Skeletal muscle tissue (tissue), 3 donors: ENCODE measurements at regions not wholly inside any gene's neighbourhood (a gene's known extent, or its start where the extent isn't known, plus 50 kb on each side); places are given as distances from the start of the nearest gene placed in this dataset.

Experiments used
- H3K27ac ChIP-seq: one replicate; pipeline ENCODE4 v1.7.0; 2013; ENCODE audit warnings: mild to moderate bottlenecking, low read depth, low read length, inconsistent platforms
- H3K27me3 ChIP-seq, 3 donors: one replicate each; pipeline ENCODE4 v1.7.0; 2013; ENCODE audit warnings: low read length in 3 of 3; ENCODE audit not compliant: control insufficient read depth in 3 of 3, insufficient read depth in 3 of 3
- H3K36me3 ChIP-seq, 3 donors: one replicate each; pipeline ENCODE4 v1.7.0; 2013; ENCODE audit warnings: low read length in 3 of 3; ENCODE audit not compliant: control insufficient read depth in 3 of 3, insufficient read depth in 3 of 3
- H3K4me1 ChIP-seq, 3 donors: one replicate each; pipeline ENCODE4 v1.7.0; 2013; ENCODE audit warnings: low read length in 3 of 3, mild to moderate bottlenecking in 3 of 3; ENCODE audit not compliant: control insufficient read depth in 3 of 3, insufficient read depth in 3 of 3
- H3K4me3 ChIP-seq, 3 donors: one replicate each; pipeline ENCODE4 v1.7.0; 2013; ENCODE audit warnings: low read length in 3 of 3
- H3K9ac ChIP-seq, 3 donors: one replicate each; pipeline ENCODE4 v1.7.0; 2013; ENCODE audit warnings: low read length in 3 of 3, mild to moderate bottlenecking in 3 of 3, moderate library complexity in 2 of 3, low read depth in 1 of 3
- H3K9me3 ChIP-seq, 3 donors: one replicate each; pipeline ENCODE4 v1.7.0; 2013; ENCODE audit warnings: low read length in 3 of 3; ENCODE audit not compliant: control insufficient read depth in 3 of 3
- donor health status: Osteomylitis.

DNA sequence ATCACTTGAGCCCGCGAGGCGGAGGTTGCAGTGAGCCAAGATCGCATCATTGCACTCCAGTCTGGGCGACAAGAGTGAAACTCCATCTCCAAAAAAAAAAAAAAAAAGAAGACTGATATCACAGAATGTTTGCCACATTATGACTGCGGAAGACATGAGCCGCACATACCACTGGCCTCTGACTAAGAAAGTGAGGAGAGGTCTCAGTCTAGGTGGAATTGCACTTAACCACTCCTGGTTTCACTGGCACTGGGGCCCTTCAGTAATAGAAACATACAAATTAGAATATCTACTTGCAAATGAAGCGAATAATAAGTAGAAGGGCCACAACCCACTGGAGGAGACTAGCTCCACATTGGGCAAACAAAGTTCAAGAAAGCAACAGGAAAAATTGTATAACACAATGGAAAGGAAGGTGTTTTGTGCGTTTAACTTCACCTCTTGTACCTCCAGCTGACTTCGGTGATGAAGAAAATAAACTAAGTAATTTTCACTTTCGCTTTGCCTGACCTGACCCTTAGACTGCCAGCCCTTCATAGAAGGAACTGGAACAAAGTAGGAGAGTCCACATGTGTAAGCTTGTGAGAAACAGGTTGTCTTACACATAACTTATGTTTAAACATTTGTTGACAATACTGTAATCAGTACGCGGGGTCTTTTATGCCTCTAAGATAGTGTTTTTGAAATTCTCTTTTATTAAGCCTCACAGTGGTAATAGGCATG is 147.5 kb upstream of the TSHZ2 start:
- Histone ChIP-seq H3K9ac (no peak overlapping the region), H3K27ac (no peak overlapping the region), H3K9me3 (peaks cover 0 to 3% (median 0%) of the 10 kb centered on the region in 3 donors), H3K4me3 (no peak overlapping the region), H3K4me1 (no peaks in the 10 kb centered on the region), H3K27me3 (no peaks in the 10 kb centered on the region), H3K36me3 (no peaks in the 10 kb centered on the region)

DNA sequence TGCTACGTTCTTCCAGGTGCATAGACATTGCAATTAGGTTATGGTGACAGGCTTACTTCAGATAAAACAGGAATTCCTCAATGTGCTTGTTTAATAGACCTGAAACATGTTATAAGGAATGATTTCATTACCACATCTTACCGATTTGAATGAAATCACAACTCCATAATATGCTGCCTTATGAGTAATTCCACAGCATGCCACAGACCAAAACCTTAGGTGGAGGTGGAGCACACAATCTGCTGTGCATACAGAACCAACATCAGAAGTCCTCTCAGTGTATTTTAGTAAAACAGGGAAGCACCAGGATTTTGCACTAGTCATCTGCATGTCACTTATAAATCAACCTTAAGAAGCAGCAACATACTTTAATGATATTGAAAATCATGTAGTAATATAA is 148.9 kb upstream of the TSHZ2 start:
- no peak overlapping the region for H3K27ac ChIP-seq
- H3K9me3 ChIP-seq, result no peaks in the 10 kb centered on the region
- no peaks in the 10 kb centered on the region for H3K4me1 ChIP-seq
- no peak overlapping the region for H3K4me3 ChIP-seq
- H3K9ac ChIP-seq, result no peak overlapping the region
- H3K36me3 ChIP-seq, result no peaks in the 10 kb centered on the region
- no peaks in the 10 kb centered on the region for H3K27me3 ChIP-seq

DNA sequence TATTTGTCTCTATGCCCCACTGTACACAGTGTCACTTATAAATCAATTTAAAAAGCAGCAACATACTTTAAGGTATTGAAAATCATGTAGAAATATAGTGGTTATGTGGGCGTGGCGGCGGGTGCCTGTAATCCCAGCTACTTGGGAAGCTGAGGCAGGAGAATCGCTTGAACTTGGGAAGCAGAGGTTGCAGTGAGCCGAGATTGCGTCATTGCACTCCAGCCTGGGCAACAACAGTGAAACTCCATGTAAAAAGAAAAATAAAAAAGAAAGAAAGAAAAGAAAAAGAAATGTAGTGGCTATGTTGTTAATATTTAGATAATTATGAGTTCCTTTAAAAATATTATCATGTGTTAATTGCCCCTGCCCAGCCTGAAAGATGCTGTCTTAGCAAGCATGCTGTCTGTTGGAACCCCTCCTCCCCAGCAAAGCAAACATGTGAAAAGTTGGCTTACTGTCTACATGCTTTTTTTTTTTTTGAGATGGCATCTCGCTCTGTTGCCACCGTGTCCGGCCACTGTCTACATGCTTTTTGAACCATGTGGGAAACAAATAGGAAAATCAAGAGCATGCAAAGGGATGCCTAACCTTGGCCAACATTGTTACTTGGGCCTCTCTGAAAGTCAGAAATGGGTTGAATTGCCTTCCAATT is 151.4 kb upstream of the TSHZ2 start:
- Histone ChIP-seq H3K36me3 (no peaks in the 10 kb centered on the region), H3K9me3 (no peaks in the 10 kb centered on the region), H3K4me1 (no peaks in the 10 kb centered on the region), H3K27me3 (no peaks in the 10 kb centered on the region), H3K27ac (no peak overlapping the region), H3K9ac (no peak overlapping the region), H3K4me3 (no peak overlapping the region)

- Histone ChIP-seq H3K4me3 (no peak overlapping the region), H3K4me1 (no peaks in the 10 kb centered on the region), H3K27me3 (no peaks in the 10 kb centered on the region), H3K36me3 (no peaks in the 10 kb centered on the region), H3K9me3 (no peaks in the 10 kb centered on the region), H3K9ac (no peak overlapping the region), H3K27ac (no peak overlapping the region)
Measured at GRCh38 chr20:52818491-52818890, 153.7 kb upstream of the TSHZ2 start.

DNA sequence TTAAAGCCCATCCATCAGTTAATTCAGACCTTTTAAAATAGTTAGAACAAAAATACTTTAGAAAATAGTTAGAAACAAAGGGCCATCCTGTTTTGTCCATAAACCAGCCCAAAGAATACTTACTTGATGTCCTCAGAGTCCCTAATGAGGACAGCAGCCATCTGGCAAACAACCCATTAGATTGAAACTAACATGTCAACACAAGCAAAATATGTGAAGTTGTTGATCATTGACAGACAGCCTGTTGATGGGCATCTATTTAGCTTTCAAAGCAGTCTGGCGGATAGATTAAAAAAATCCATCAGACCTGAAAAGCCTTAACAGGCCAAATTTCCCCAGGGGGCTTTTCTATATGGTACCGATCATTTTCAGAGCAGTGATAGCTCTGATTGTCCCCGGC is 154.2 kb upstream of the TSHZ2 start:
- no peaks in the 10 kb centered on the region for H3K36me3 ChIP-seq
- H3K9me3 ChIP-seq, result no peaks in the 10 kb centered on the region

DNA sequence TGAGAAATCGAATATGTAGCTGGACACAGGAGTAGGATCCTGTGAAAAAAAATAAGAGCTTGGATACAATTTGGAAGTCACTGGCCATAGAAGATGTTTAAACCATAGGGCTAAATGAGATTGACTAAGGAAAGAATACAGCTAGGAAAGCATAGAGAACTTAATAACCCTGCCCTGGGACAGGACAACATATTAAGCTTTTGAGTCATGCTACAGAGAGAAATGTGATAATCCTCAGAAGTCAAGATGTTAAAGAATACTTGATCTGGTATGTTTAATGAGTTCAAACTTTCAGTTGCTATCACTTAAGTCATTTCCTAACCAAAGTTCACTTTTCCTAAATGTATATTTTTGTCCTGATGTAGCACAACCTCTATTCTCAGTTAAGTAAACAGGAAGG is 154.6 kb upstream of the TSHZ2 start:
- H3K27ac ChIP-seq, result no peak overlapping the region
- H3K9ac ChIP-seq, result no peak overlapping the region
- H3K4me1 ChIP-seq, result no peaks in the 10 kb centered on the region
- no peaks in the 10 kb centered on the region for H3K9me3 ChIP-seq
- no peaks in the 10 kb centered on the region for H3K27me3 ChIP-seq
- no peak overlapping the region for H3K4me3 ChIP-seq
- H3K36me3 ChIP-seq, result no peaks in the 10 kb centered on the region

More for the DNA sequence above, 154.2 kb upstream of the TSHZ2 start:
- H3K27me3 ChIP-seq, result no peaks in the 10 kb centered on the region
- H3K27ac ChIP-seq, result no peak overlapping the region
- H3K4me3 ChIP-seq, result no peak overlapping the region
- no peak overlapping the region for H3K9ac ChIP-seq
- no peaks in the 10 kb centered on the region for H3K4me1 ChIP-seq

DNA sequence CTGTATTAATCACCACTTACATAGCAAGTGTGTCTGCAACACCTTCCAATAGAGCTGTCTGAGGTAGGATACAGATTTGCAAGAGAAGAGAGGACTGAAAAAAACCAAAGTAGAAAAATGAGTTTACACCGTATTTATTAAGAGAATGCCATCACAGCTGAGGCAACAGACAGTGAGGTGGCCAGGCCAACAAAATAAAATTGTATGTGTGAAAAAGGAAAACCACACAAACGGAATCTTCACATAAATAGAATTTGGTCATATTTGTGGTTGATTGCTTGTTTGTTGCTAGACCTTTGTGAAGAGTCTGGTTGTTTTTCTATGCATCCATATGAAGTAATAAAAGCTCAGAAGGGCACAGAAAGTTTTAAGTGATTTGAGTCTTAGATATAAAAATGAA is 157.8 kb upstream of the TSHZ2 start:
- no peaks in the 10 kb centered on the region for H3K9me3 ChIP-seq
- H3K4me1 ChIP-seq, result no peaks in the 10 kb centered on the region
- H3K36me3 ChIP-seq, result no peaks in the 10 kb centered on the region
- H3K27ac ChIP-seq, result no peak overlapping the region
- no peaks in the 10 kb centered on the region for H3K27me3 ChIP-seq
- no peak overlapping the region for H3K9ac ChIP-seq
- H3K4me3 ChIP-seq, result no peak overlapping the region

GRCh38 chr20:52812231-52812847 is 159.8 kb upstream of the TSHZ2 start:
- Histone ChIP-seq H3K9me3 (no peaks in the 10 kb centered on the region), H3K36me3 (no peaks in the 10 kb centered on the region), H3K27me3 (no peaks in the 10 kb centered on the region), H3K9ac (no peak overlapping the region), H3K27ac (no peak overlapping the region), H3K4me1 (no peaks in the 10 kb centered on the region), H3K4me3 (no peak overlapping the region)

DNA sequence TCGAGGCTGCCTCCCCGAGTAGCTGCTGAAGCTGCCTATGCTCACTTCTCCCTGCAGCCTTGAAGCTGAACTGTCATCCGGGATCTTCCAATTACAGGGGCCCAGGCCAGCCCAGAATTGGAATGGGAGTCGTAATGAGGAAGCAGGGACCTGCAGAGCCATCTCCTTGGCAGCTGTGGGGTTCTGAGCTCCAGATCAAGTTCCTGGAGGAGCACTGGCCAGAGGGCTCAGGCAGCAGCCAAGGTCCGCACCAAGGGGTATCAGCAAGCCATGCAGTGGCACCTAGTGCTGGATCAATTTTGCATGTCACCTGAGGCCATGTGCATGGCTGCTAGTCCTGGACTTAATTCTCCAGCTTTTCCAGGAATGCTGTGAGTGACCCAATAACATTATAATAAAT is 163.2 kb upstream of the TSHZ2 start:
- no peaks in the 10 kb centered on the region for H3K36me3 ChIP-seq
- no peak overlapping the region for H3K4me3 ChIP-seq
- no peaks in the 10 kb centered on the region for H3K9me3 ChIP-seq
- H3K27ac ChIP-seq, result no peak overlapping the region
- H3K9ac ChIP-seq, result no peak overlapping the region
- H3K4me1 ChIP-seq, result no peaks in the 10 kb centered on the region
- H3K27me3 ChIP-seq, result no peaks in the 10 kb centered on the region

DNA sequence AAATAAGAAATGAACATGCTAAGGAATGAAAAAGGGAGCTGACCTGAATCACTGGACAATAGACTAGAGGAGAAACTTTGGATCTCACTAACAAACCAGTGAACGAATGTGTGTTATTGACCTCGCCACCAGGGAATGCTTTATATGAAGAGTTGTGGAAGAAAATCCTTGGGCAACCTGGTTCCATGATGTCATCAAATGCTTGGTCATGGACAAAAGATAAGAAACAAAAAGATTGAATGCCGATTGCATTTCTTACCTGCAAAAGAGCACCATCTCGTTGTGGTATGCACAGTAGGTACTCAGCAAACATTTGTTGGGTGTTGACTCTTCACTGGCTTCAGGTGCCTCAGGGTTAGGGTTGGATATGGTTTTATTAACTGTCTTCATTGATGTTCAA is 165.2 kb upstream of the TSHZ2 start:
- Histone ChIP-seq H3K4me1 (no peaks in the 10 kb centered on the region), H3K4me3 (no peak overlapping the region), H3K36me3 (no peaks in the 10 kb centered on the region), H3K27me3 (no peaks in the 10 kb centered on the region), H3K9me3 (no peaks in the 10 kb centered on the region), H3K9ac (no peak overlapping the region), H3K27ac (no peak overlapping the region)
